CD4-positive, alpha-beta T cell (primary cell): ENCODE measurements at regions not wholly inside any gene's neighbourhood (a gene's known extent, or its start where the extent isn't known, plus 50 kb on each side); places are given as distances from the start of the nearest gene placed in this dataset.

Experiments
- ATAC-seq: fragments of 200-7000 bp; cut with Tn5 transposase; one replicate; pipeline ENCODE4 v1.10.0; 2022; ENCODE audit warnings: mild to moderate bottlenecking; ENCODE audit not compliant: poor library complexity
- CTCF ChIA-PET: fragments of 350-600 bp; sonication (Branson Sonifier 250); formaldehyde crosslinking; loops from one replicate; lab custom pipeline; 2021; ENCODE audit warnings: antibody characterized with exemption, inconsistent platforms; lab: Charles Lee
- POLR2A ChIA-PET: fragments of 350-600 bp; sonication (Branson Sonifier 250); formaldehyde crosslinking; loops from one replicate; lab custom pipeline; 2021; ENCODE audit warnings: antibody characterized with exemption, inconsistent platforms; lab: Charles Lee
- DNase-seq, 14 experiments: peaks; one replicate each; pipeline ENCODE4 v3.0.0-alpha.2; 2013 to 2020; ENCODE audit warnings: mixed read lengths in 2 of 14
- H3K27ac ChIP-seq, 2 donors: one replicate each; pipeline versions ENCODE4 v1.5.1 to v1.7.0; 2013; ENCODE audit warnings: low read length in 2 of 2, low read depth in 1 of 2, mild to moderate bottlenecking in 1 of 2
- H3K27me3 ChIP-seq, 2 experiments: 1 replicate in 1 of 2; 2 replicates in 1 of 2; pipeline versions ENCODE4 v1.6.1 to v1.7.0; 2013; ENCODE audit warnings: low read length in 2 of 2, control low read depth in 1 of 2, mild to moderate bottlenecking in 1 of 2, moderate library complexity in 1 of 2; ENCODE audit not compliant: insufficient read depth in 2 of 2, control insufficient read depth in 1 of 2
- H3K36me3 ChIP-seq: one replicate; pipeline ENCODE4 v1.6.1; 2013; ENCODE audit warnings: low read length, control low read depth; ENCODE audit not compliant: insufficient read depth
- H3K4me1 ChIP-seq: one replicate; pipeline ENCODE4 v1.6.1; 2013; ENCODE audit warnings: low read length, control low read depth; ENCODE audit not compliant: insufficient read depth
- H3K4me3 ChIP-seq: one replicate; pipeline ENCODE4 v1.5.1; 2013; ENCODE audit warnings: mild to moderate bottlenecking, low read length, moderate library complexity
- H3K9me3 ChIP-seq, 2 experiments: 1 replicate in 1 of 2; 2 replicates in 1 of 2; pipeline versions ENCODE4 v1.6.1 to v1.7.0; 2013; ENCODE audit warnings: low read length in 2 of 2, mild to moderate bottlenecking in 2 of 2, control low read depth in 1 of 2, moderate library complexity in 1 of 2; ENCODE audit not compliant: control insufficient read depth in 1 of 2, insufficient read depth in 1 of 2
- H3K27ac Mint-ChIP-seq: one replicate; pipeline ENCODE4 v1.8.0; 2020; ENCODE audit warnings: mixed read lengths
- H3K27me3 Mint-ChIP-seq: one replicate; pipeline ENCODE4 v1.8.0; 2021; ENCODE audit warnings: mixed read lengths
- H3K36me3 Mint-ChIP-seq: one replicate; pipeline ENCODE4 v1.8.0; 2021; ENCODE audit warnings: low read depth, mixed read lengths
- H3K4me1 Mint-ChIP-seq: one replicate; pipeline ENCODE4 v1.8.0; 2021; ENCODE audit warnings: low read depth, mixed read lengths
- H3K4me3 Mint-ChIP-seq: one replicate; pipeline ENCODE4 v1.8.0; 2020; ENCODE audit warnings: mild to moderate bottlenecking, mixed read lengths
- H3K9me3 Mint-ChIP-seq: one replicate; pipeline ENCODE4 v1.8.0; 2020; ENCODE audit warnings: mixed read lengths
- intact Hi-C, 2 experiments: fragments of 100-400 bp; cut with DNase I in 1 of 2; cut with micrococcal nuclease in 1 of 2; formaldehyde crosslinking; loops; one replicate each; pipeline versions ENCODE4 v1.15.1 to v1.9.0; 2023 to 2025; cut with DNase I, micrococcal nuclease
- TF ChIP-seq, protein P1 (sequence below): fragments of 200-600 bp; IDR thresholded peaks from one replicate; pipeline ENCODE4 v1.8.0; 2022; ENCODE audit warnings: antibody characterized with exemption, mild to moderate bottlenecking

DNA sequence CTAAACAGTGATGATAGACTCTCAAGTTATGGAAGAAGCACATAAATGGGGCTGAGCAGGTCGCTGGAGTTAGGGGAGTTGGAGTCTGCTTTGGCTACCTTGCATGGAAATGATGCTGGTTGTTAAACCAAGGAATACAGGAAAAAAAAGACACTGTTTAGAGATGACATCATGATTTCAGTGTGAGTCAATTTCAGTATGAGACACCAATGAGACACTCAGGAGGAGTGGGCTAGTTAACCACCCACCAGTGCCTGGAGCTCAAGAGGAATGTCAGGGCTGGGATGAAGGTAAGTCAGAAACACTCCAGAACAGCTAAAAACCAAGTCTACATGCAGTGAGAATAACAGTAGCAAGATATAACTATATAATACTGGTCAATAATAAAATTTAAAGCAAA is 303.6 kb downstream of the SOX11 start:
- Histone ChIP-seq H3K27ac (no peak overlapping the region), H3K27me3 (no peaks in the 10 kb centered on the region), H3K4me3 (no peak overlapping the region), H3K9me3 (peaks cover 0 to 4% of the 10 kb centered on the region in 2 experiments), H3K4me1 (no peaks in the 10 kb centered on the region), H3K36me3 (no peaks in the 10 kb centered on the region)
- Mint-ChIP-seq H3K4me1 (no peaks in the 10 kb centered on the region), H3K36me3 (no peaks in the 10 kb centered on the region), H3K27ac (no peak overlapping the region), H3K27me3 (no peaks in the 10 kb centered on the region), H3K9me3 (peaks cover 4% of the 10 kb centered on the region), H3K4me3 (no peak overlapping the region)
- ChIA-PET POLR2A (no interaction called here), CTCF (no interaction called here)
- TF ChIP-seq, protein P1, sequence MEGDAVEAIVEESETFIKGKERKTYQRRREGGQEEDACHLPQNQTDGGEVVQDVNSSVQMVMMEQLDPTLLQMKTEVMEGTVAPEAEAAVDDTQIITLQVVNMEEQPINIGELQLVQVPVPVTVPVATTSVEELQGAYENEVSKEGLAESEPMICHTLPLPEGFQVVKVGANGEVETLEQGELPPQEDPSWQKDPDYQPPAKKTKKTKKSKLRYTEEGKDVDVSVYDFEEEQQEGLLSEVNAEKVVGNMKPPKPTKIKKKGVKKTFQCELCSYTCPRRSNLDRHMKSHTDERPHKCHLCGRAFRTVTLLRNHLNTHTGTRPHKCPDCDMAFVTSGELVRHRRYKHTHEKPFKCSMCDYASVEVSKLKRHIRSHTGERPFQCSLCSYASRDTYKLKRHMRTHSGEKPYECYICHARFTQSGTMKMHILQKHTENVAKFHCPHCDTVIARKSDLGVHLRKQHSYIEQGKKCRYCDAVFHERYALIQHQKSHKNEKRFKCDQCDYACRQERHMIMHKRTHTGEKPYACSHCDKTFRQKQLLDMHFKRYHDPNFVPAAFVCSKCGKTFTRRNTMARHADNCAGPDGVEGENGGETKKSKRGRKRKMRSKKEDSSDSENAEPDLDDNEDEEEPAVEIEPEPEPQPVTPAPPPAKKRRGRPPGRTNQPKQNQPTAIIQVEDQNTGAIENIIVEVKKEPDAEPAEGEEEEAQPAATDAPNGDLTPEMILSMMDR = no peak
- intact Hi-C loops = no loop called here
- DNase-seq = no peak
- no peak for ATAC-seq

DNA sequence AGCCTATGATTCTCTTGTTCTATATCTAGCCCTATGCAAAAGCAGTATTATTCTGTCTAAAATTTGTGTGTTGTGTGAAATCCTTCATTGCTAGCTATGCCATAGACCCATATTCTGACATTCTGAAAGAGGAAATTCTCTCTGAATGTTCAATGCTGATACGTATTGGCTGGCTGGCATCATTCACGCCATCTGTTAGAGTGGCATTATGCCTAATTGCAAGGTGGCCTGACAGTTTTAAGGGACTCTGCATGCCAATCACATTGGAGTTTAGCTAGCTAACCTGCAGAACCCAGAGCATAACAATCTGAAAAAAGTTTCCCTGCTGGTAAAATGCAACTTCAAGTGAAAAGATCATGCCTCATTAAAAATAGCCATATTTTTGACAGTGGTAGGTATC is 316.0 kb downstream of the SOX11 start:
- DNase-seq (no peak), ATAC-seq (no peak)
- POLR2A ChIA-PET = no interaction called here
- peaks cover 5% of the 10 kb centered on the region for H3K9me3 Mint-ChIP-seq
- CTCF ChIA-PET = no interaction called here
- H3K9me3 ChIP-seq = no peaks in the 10 kb centered on the region
- H3K4me1 Mint-ChIP-seq = no peaks in the 10 kb centered on the region
- no peaks in the 10 kb centered on the region for H3K27me3 ChIP-seq
- no peaks in the 10 kb centered on the region for H3K36me3 Mint-ChIP-seq
- no peaks in the 10 kb centered on the region for H3K4me1 ChIP-seq
- no peak overlapping the region for H3K4me3 ChIP-seq
- H3K4me3 Mint-ChIP-seq = no peak overlapping the region
- intact Hi-C loops = no loop called here
- H3K27ac ChIP-seq = no peak overlapping the region
- H3K27ac Mint-ChIP-seq = no peak overlapping the region
- TF ChIP-seq, protein P1 = no peak
- H3K36me3 ChIP-seq = no peaks in the 10 kb centered on the region
- H3K27me3 Mint-ChIP-seq = no peaks in the 10 kb centered on the region

GRCh38 chr2:6008726-6009125 is 316.5 kb downstream of the SOX11 start:
- POLR2A ChIA-PET = no interaction called here
- no peaks in the 10 kb centered on the region for H3K4me1 ChIP-seq
- no peaks in the 10 kb centered on the region for H3K27me3 ChIP-seq
- TF ChIP-seq, protein P1 = no peak
- H3K27ac ChIP-seq = no peak overlapping the region
- no peak overlapping the region for H3K4me3 Mint-ChIP-seq
- CTCF ChIA-PET = no interaction called here
- H3K9me3 Mint-ChIP-seq = peaks cover 5% of the 10 kb centered on the region
- DNase-seq = no peak
- no peaks in the 10 kb centered on the region for H3K4me1 Mint-ChIP-seq
- intact Hi-C loops = no loop called here
- no peak overlapping the region for H3K27ac Mint-ChIP-seq
- H3K27me3 Mint-ChIP-seq = no peaks in the 10 kb centered on the region
- no peaks in the 10 kb centered on the region for H3K36me3 Mint-ChIP-seq
- H3K36me3 ChIP-seq = no peaks in the 10 kb centered on the region
- ATAC-seq = no peak
- no peaks in the 10 kb centered on the region for H3K9me3 ChIP-seq
- H3K4me3 ChIP-seq = no peak overlapping the region
